Activated CD4-positive, CD25-positive, alpha-beta regulatory T cell (primary cell): ENCODE measurements at regions not wholly inside any gene's neighbourhood (a gene's known extent, or its start where the extent isn't known, plus 50 kb on each side); places are given as distances from the start of the nearest gene placed in this dataset.
A peak's percentile ranks its signal among the peaks of the same experiment; 100 is the strongest.
"Not testable (repeated sequence)": the region's sequence is repeated elsewhere in the genome, so short reads cannot be mapped to it uniquely, and the experiment has no call there.

Experiments used
- DNase-seq, 4 experiments: peaks; one replicate each; lab custom pipeline; 2025; lab: John Stamatoyannopoulos, UW

- no peak for DNase-seq
Observed at GRCh38 chr2:242027676-242028450, 158.3 kb downstream of the RTP5 start.

- DNase-seq, result no peak
Observed at GRCh38 chr2:242029422-242030225, 160.1 kb downstream of the RTP5 start.

GRCh38 chr2:242030226-242030575 is 160.7 kb downstream of the RTP5 start:
- no peak for DNase-seq

- no peak for DNase-seq
Observed at GRCh38 chr2:242030858-242031257, 161.3 kb downstream of the RTP5 start.

- DNase-seq, result peak in 1 of 4 experiments; percentile 11
Observed at GRCh38 chr2:242031481-242032019, 162.0 kb downstream of the RTP5 start.

GRCh38 chr2:242032780-242033656 is 163.5 kb downstream of the RTP5 start:
- no peak for DNase-seq

GRCh38 chr2:242034138-242034537 is 164.6 kb downstream of the RTP5 start:
- no peak for DNase-seq

- DNase-seq, result no peak
Observed at GRCh38 chr2:242034996-242035814, 165.7 kb downstream of the RTP5 start.

- DNase-seq, result no peak
Observed at GRCh38 chr2:242035858-242036652, 166.5 kb downstream of the RTP5 start.

GRCh38 chr2:242036653-242036950 is 167.1 kb downstream of the RTP5 start:
- no peak for DNase-seq

- no peak for DNase-seq
Observed at GRCh38 chr2:242038166-242038927, 168.8 kb downstream of the RTP5 start.

- no peak for DNase-seq
Observed at GRCh38 chr2:242038928-242039341, 169.4 kb downstream of the RTP5 start.

- DNase-seq, result no peak
Observed at GRCh38 chr2:242040303-242040655, 170.8 kb downstream of the RTP5 start.

GRCh38 chr2:242040681-242041080 is 171.2 kb downstream of the RTP5 start:
- DNase-seq, result no peak

GRCh38 chr2:242041816-242042215 is 172.3 kb downstream of the RTP5 start:
- DNase-seq, result no peak

GRCh38 chr2:242043538-242044312 is 174.2 kb downstream of the RTP5 start:
- no peak for DNase-seq

GRCh38 chr2:242044313-242044590 is 174.7 kb downstream of the RTP5 start:
- DNase-seq, result no peak

- DNase-seq, result not testable (repeated sequence)
Observed at GRCh38 chr2:242045596-242046144, 176.1 kb downstream of the RTP5 start.

- DNase-seq, result no peak
Observed at GRCh38 chr2:242046206-242046826, 176.8 kb downstream of the RTP5 start.
